Mesenteric fat pad (tissue), 1 donor: ENCODE measurements at regions not wholly inside any gene's neighbourhood (a gene's known extent, or its start where the extent isn't known, plus 50 kb on each side); places are given as distances from the start of the nearest gene placed in this dataset.
A peak's percentile ranks its signal among the peaks of the same experiment; 100 is the strongest.

Experiments used
- DNase-seq: peaks from one replicate; pipeline ENCODE4 v3.0.0-alpha.2; 2020; ENCODE audit warnings: low spot score
- donor health status: DM: yes; HTN: yes; CAD: no.

DNA sequence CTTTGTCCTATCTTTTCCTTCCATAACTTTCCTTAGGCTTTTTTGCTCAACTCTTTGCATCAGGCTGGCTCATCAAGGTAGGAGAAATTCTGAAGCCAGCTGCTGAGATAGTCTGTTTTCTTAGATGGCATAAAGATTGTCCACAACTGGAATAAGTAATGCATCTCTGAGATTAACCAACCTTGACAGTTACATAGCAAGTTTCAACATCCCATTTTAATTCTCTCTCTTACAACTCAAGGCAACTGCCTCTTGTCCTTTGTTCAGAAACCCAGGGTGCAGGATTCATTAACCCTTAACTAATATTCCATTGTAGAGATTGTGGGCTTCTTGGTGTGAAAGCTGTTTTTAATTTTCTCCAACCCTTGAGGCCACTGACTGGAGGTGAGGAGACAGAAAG lies 239.2 kb downstream of the LACC1 start:
- no peak for DNase-seq

- DNase-seq: no peak
Observed at GRCh38 chr13:44120043-44120442, 240.3 kb downstream of the LACC1 start.

- DNase-seq: no peak
Observed at GRCh38 chr13:44120849-44121755, 241.4 kb downstream of the LACC1 start.

DNA sequence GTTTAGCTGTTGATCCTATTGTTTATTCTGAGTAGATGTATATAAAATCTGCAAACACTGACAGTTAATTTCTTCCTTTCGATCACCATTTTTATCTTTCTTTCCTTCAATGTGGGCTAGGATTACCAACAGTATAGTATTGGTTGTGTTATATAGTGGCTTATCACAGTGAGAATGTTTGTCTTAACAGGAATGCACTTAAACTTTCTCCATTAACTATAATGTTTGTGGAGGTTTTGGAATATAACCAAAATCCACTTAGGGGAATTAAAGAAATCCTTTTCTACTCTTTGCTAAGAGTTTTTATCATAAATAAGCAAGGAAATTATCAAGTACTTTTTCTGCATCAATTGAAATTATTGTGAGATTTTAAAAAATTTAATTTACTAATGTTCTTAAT lies 244.6 kb downstream of the LACC1 start:
- DNase-seq: no peak

- DNase-seq: no peak
Observed at GRCh38 chr13:44125943-44126469, 246.3 kb downstream of the LACC1 start.

DNA sequence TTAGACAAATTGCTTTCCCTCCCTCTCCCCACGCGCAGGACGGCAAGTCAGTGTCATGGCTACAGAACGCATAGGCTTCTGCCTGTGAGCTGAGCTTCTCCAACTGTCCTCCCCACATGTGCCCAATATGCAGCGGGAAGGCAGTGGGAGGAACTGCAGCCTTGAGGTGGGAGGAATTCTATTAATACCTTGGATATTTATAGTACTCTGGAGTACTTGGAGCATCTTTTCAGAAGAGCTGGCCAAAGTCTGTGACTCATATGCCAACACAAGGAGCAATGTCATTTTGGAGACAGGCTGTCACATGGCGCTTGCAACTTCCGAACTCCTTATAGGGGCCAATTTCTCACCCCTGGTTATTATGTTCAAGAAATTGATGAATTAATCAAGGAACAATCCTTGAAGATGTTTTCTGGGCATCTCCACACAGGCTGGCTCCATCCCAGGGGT lies 245.0 kb upstream of the SERP2 start:
- no peak for DNase-seq

- DNase-seq: no peak
Observed at GRCh38 chr13:44129418-44129817, 244.2 kb upstream of the SERP2 start.

GRCh38 chr13:44131069-44131614 lies 242.5 kb upstream of the SERP2 start:
- no peak for DNase-seq

GRCh38 chr13:44132710-44133109 lies 240.9 kb upstream of the SERP2 start:
- no peak for DNase-seq

DNA sequence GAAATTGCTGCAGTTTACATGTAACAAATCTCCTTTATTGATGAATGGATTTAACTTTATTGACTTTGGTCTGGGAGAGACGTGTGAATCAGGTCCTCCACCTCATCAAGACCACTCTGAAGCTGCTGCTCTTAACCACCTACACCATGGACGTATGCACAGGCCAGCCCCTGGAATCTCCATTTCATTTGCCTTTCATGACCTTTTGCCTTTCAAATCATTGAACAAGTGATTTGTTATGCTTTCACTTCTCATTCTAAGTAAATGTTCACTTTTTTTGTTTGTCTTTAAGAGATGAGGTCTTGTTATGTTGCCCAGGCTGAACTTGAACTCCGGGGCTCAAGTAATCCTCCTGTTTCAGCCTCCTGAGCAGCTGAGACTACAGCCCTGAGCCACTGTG lies 240.0 kb upstream of the SERP2 start:
- DNase-seq: no peak

DNA sequence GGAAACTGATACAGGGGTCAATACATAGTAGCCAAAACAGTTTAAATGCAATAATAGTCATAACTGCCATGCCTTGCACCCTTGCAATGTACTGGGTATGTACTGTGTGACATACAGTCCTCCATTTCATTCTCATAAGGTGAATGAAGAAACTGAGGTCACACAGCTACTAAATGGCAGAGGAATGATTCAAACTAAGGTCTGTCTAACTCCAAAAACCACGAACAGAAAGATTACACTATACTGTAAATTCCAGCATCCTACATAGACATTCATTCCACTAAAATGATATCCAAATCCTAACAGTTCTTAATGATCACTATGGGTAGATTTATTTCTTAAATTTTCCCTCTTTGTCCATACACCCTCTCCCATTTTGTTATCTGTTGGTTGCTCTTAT lies 238.1 kb upstream of the SERP2 start:
- DNase-seq: no peak

DNA sequence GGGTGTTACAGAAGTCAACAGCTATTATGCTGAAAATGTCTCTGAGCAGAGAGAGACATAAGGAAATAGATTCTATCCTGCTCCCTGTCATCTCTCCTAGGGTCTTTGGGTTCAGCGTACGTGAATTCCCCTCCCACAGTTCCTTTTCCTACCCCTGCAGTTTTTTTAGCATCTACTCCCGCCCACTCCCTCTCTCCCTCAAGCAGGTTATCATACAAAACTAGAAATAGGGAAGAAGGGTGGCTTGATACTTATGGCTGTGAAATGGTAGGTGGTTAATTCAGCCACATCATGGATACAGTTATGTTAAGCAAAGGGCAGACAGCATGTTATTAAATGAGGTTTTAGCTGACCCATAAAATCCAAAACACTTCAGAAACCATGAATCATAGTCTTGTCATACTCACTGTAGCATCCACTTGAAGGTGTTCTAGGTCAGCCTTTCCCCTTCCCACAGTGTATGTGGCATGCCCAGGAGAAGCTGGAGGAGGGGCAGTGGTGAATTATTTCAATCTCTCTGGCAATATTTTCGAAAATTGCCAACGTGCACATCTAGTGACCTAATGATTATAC lies 236.8 kb upstream of the SERP2 start:
- no peak for DNase-seq

DNA sequence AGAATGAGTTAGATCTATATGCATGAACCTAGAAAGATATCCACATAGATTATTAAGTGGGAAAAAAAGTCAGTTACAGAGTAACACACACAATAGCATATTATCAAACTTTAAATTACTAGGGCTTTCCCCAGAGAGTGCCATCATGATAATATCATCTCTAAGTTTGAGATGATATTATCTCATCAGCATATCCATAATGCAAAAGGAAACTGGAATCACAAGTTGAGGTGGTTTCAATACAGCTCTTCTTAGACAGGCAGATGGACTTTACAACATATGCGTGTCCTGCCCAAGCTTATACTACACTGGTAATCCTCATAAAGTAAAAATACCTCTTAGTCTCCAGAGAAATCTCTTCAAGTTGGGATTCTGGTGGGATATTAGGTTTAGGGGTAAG lies 236.2 kb upstream of the SERP2 start:
- no peak for DNase-seq

GRCh38 chr13:44140146-44140545 lies 233.5 kb upstream of the SERP2 start:
- no peak for DNase-seq

GRCh38 chr13:44140888-44141724 lies 232.5 kb upstream of the SERP2 start:
- DNase-seq: no peak

DNA sequence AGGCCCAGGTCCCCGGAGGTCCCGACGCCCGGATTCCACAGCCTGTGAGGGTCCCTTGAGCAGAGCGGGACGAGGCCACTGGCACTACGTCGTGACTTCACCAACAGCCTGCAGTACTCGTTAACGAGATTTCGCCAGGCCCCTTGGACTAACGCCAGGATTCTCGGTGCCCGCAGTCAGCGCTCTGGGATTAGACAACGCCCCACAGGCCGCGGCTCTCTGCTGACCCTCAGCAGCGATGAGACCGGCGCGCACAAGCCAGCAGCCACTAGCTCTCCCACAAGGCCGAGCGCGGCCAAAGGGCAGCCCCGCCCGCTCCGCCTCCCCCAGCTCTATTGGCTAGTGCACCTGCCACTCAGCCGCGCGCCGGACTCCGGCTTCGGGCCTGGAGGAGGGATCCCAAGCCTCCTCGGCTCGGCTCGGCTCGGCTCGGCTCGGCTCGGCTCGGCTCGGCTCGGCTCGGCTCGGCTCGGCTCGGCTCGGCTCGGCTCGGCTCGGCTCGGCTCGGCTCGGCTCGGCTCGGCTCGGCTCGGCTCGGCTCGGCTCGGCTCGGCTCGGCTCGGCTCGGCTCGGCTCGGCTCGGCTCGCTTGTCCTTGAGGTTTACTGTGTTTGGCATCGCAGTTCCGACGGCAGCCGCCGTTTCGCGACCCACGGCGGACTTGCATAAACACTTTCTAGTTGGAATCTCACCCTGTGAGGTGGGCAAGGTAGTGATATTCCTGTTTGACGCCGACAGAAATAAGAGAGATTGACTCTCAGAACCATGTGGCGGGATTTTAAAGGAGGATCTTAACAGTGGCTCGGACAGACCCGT lies 231.7 kb upstream of the SERP2 start:
- peak; percentile 100 for DNase-seq

DNA sequence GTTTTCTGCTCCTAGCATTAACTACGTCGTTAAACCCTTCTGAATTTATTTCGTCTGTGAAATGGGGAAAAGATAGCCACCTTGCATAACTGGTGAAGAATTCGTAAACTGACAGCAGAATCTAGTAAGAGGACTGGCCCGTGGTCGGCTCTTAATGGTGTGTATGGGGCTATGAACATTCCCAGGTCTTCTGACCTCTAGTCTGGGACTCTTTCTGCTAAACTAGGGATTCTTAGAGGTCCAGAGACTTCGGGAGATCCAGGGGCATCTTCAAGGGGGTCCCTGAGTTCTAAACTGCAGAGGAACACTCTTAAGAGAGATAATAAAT lies 231.1 kb upstream of the SERP2 start:
- no peak for DNase-seq

DNA sequence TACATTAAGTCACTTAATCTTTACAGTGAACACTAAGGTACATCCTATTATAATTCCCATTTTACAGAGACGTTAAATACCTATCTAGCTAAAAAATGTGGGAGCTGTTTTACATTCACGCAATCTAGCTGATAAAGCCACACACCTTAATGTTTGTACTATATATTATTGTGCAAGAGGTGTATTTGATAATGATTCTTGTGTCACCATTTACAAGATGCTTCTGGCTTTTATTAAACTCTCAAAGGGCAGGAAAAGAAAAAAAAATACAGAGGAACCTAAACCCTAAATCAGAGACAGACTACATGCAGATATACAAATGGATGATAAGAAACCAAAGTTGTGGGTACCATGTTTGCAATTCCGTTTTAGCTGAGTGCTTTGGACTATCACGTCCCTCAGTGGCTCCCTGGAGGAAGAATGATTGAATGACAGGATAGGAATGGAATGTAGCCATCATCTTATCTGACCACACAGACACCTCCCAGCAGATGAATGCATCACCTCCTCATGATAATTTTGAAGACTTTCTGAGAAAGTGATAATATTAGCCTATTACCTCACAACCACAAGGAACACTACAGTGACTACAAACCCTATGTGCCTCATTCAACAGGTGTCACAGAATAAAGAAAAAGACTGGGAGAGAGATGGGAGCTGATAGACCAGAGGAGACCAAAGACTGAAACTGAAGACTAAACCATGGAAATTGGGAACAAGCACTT lies 230.5 kb upstream of the SERP2 start:
- no peak for DNase-seq

DNA sequence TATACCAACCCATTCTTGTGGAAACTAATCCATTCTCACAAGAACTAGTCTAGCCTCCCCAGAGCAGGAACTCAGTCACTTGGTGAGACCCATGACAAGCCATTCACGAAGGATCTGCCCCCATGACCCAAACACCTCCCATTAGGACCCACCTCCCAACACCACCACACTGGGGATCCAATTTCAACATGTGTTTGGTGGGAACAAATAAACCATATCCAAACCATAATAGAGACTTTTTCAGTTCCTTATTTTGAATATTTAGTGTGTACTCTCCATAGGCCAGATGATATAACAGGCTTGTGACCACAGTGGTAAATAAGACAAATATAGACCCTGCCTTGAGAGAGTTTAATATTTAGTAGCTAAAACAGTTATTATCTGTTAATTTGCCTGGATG lies 227.5 kb upstream of the SERP2 start:
- no peak for DNase-seq

DNA sequence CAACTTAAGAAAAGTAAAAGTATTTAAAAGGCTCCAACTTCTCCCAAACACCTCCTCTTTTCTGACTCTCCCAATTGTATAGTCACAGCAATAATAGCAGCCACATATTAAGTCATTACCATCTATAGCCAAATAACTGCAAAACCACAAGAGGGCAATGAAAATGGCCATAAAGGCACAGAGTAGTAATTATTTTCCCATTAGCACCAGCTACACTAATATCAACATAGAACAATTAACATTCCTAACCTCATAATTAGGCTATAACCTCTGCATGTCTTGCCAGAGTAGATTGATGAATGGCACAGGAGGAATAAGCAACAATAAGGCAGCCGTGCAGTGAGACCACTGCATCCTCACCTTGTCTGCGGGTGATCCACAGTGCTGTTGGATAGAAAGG lies 226.4 kb upstream of the SERP2 start:
- no peak for DNase-seq
